HEK293T (cell line): ENCODE measurements at regions not wholly inside any gene's neighbourhood (a gene's known extent, or its start where the extent isn't known, plus 50 kb on each side); places are given as distances from the start of the nearest gene placed in this dataset.

Experiments
- ARNT ChIP-seq: fragments of 450-650 bp; IDR thresholded peaks from 2 replicates; pipeline ENCODE4 v1.6.1; 2017; ENCODE audit warnings: mild to moderate bottlenecking
- ELF4 ChIP-seq: fragments of 450-650 bp; IDR thresholded peaks from 2 replicates; pipeline ENCODE4 v1.6.1; 2017; ENCODE audit warnings: antibody characterized with exemption
- TARDBP ChIP-seq: fragments of 450-650 bp; IDR thresholded peaks from 2 replicates; pipeline ENCODE4 v1.6.1; 2016

GRCh38 chr12:67442347-67442841 lies 173.2 kb downstream of the CAND1 start:
- TF ChIP-seq ELF4 (no peak), ARNT (no peak), TARDBP (no peak)
